GM18951 (cell line): ENCODE measurements at regions not wholly inside any gene's neighbourhood (a gene's known extent, or its start where the extent isn't known, plus 50 kb on each side); places are given as distances from the start of the nearest gene placed in this dataset.
"Not testable (repeated sequence)": the region's sequence is repeated elsewhere in the genome, so short reads cannot be mapped to it uniquely, and the experiment has no call there.

Source experiments
- POLR2A ChIP-seq: IDR thresholded peaks from 4 replicates; pipeline ENCODE4 v1.6.1; 2011; ENCODE audit warnings: mild to moderate bottlenecking; ENCODE audit not compliant: insufficient read length, insufficient read depth; ENCODE audit errors: extremely low read depth
- in situ Hi-C: fragments of 300-500 bp; cut with MboI; formaldehyde crosslinking; loops from one replicate; pipeline ENCODE4 v1.12.0; 2022; ENCODE audit warnings: low sequenced_read_pairs, mixed read lengths, inconsistent platforms; ENCODE audit not compliant: unreplicated experiment

DNA sequence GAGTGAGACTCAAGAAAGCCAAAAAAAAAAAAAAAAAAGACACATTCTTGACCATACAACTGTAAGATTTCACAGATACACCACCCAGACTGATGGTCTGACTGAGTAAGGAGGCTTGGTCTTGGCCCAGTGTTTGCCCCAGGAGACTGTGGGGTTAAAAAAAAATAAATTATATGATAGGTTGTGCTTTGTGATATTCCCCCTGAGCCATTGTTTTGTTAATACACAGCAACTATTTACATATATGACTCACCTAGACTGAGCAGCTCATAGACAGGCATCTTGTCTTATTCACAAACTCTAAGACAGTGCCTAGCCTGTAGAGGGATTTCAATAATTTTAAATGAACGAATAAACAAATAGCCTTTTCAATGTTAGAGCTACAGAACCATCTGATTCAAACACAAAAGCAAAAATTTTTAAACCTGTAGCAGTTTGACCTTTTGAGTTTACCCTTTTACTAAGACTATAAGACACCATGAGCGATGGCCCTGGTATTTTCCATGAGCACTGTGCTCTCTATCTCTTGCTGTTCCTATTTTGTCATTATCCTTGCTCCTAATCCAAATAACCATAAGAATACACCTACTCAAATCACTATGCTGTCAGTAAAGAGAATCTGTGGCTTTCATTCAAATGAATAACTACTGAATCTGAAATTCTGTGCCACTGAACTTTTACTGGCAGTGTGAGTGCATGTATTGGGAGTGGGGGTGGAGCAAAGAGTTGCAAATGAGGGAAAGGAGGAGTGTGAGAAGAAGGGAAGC, 199.4 kb upstream of the PTBP2 start:
- in situ Hi-C loops = no loop called here
- TF ChIP-seq POLR2A = no peak

GRCh38 chr1:96522927-96523326, 198.7 kb upstream of the PTBP2 start:
- in situ Hi-C loops = no loop called here
- TF ChIP-seq POLR2A = no peak

- in situ Hi-C loops = no loop called here
- TF ChIP-seq POLR2A = no peak
Measured at GRCh38 chr1:96524100-96524499, 197.5 kb upstream of the PTBP2 start.

DNA sequence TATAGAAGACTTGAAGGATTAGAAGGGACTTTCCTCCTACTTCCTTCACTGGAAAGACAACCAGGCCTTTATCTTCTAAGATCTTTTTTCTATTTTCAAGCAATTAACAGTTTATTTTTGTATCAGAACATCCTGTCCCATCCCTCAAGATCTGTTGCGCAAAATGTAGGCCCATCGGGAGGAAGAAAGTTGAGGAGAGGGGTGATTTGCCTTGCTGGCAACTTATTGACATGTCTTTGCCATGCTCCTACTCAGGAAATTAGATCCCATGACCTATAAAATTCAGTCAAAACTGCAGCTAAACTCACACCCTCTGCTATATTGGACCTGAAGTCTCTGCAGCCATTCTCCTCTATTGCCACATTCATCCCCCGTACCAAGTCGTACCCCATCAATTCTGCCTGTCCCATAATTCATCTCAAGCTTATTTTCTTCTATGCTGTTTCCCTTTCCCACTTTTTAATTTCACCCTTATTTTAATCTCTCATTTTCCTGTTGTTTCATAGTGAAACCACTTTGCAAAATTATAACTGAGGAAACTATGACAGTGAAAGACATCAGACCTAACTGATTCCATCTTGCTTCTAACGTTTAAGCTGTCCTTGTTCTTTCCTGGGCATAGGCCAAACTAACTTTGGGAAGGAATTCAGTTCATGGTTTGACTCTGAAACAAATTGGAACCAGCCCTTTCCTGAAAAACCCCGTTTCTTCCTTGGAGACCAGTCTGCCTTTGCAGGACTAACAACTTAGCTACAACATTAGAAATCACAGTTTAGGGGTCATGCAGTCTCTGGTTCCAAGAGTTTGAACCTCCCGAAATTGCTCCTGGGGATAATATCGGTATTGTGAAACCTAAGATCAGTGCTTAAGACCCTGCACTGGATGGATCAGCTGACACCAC, 195.7 kb upstream of the PTBP2 start:
- no peak for TF ChIP-seq POLR2A
- in situ Hi-C loops = no loop called here

DNA sequence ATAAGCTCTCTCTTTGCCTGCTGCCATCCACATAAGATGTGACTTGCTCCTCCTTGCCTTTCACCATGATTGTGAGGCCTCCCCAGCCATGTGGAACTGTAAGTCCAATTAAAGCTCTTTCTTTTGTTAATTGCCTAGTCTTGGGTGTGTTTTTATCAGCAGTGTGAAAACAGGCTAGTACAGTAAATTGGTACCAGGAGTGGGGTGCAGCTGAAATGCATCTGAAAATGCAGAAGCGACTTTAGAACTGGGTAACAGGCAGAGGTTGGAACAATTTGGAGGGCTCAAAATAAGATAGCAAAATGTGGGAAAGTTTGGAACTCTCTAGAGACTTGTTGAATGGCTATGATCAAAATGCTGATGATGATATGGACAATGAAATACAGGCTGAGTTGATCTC, 192.9 kb upstream of the PTBP2 start:
- in situ Hi-C loops = not testable (repeated sequence)

DNA sequence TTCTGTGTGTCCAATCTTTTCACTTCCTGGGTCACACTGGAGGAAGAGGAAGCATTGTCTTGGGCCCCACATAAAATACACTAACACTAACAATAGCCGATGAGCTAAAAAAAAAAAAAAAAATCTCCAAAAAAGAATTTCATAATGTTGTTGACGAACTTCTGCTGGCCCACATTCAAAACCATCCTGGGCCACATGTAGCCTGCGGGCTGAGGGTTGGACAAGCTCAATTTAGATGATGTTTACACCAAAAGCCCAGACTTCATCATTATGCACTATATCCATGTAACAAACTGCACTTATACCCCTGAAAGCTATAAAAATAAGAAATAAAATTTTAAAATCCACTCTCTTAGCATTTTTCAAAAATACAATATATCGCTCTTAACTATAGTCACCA, 187.8 kb upstream of the PTBP2 start:
- no peak for TF ChIP-seq POLR2A
- in situ Hi-C loops = no loop called here

GRCh38 chr1:96536581-96536980, 185.0 kb upstream of the PTBP2 start:
- no peak for TF ChIP-seq POLR2A
- in situ Hi-C loops = no loop called here

DNA sequence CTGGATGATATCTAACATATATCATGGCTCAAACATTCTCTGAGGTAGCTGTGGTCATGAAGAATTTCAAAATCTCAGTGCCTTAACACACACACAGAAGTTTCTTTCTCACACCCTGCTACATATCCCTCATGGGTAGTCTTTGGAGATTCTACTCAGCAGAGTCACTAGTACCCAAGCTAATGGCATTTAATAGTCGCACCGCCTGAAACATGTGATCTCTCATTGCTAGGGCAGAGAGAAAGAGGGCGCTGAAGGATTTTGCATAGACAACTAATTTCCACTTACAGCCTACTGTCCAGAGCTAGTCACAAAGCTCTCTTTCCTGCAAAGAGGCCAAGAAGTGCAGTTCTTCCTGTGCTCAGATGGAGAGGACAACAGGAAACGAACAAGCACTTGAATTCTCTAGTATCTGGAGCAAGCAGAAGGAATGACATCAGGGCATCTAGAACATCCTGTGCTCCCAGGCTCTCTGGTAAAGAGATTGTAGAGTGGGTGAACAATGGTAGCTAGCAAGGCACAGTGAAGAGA, 183.4 kb upstream of the PTBP2 start:
- no peak for TF ChIP-seq POLR2A
- in situ Hi-C loops = no loop called here

- in situ Hi-C loops = no loop called here
- no peak for TF ChIP-seq POLR2A
Measured at GRCh38 chr1:96538883-96539282, 182.7 kb upstream of the PTBP2 start.

DNA sequence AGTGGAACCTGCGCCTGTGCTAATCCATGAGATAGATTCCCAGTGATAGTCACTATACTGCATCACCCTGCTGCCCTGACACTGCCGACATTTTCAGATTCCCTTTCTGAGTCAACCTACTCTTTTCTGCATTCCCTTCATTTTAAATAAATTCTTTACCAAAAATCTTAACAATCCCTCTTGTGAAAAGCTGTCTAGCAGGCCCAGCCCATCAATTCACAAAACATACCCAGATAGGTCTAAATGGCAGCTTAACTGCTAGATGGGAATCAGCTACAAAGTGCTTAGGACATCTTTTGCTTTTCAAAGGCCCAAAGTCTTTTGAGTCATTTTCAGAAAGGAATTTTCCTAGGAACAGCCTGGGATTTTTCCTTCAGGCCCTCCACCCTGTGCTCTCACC, 180.1 kb upstream of the PTBP2 start:
- in situ Hi-C loops = no loop called here
- TF ChIP-seq POLR2A = no peak

- no peak for TF ChIP-seq POLR2A
- in situ Hi-C loops = no loop called here
Measured at GRCh38 chr1:96544051-96544830, 177.3 kb upstream of the PTBP2 start.

DNA sequence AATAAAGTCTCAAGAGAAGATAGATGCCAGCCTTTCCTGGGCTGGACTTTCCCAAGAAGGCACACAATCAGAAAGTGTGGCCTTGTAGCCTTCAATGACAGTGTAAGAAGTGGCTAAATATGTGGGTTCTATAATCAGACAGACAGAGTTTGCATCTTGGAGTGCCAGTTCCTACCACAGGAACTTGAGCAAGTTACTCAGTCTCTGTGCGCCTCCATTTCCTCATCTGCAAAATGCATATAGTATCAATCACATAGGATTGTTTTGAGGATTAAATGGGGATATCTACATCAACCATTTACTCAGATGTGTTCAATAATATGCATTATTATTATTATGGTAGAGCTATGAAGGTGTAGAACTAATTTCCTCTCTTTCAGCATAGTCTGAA, 176.8 kb upstream of the PTBP2 start:
- TF ChIP-seq POLR2A = no peak
- in situ Hi-C loops = no loop called here
